HFF-Myc (cell line): ENCODE measurements at regions not wholly inside any gene's neighbourhood (a gene's known extent, or its start where the extent isn't known, plus 50 kb on each side); places are given as distances from the start of the nearest gene placed in this dataset.
"Not testable (repeated sequence)": the region's sequence is repeated elsewhere in the genome, so short reads cannot be mapped to it uniquely, and the experiment has no call there.

Source experiments
- DNase-seq: peaks from one replicate; pipeline ENCODE4 v3.0.0-alpha.2; 2011; ENCODE audit warnings: low read depth; ENCODE audit errors: extremely low read depth
- H3K4me3 ChIP-seq: replicated peaks from 2 replicates; pipeline ENCODE4 v1.5.1; 2011; ENCODE audit warnings: low read depth, mild to moderate bottlenecking, control low read depth, low read length
- TF ChIP-seq, protein P1 (sequence below): IDR thresholded peaks from 2 replicates; pipeline ENCODE4 v1.5.1; 2012; ENCODE audit warnings: mild to moderate bottlenecking, low read depth, low read length, control low read depth; ENCODE audit errors: missing control alignments

DNA sequence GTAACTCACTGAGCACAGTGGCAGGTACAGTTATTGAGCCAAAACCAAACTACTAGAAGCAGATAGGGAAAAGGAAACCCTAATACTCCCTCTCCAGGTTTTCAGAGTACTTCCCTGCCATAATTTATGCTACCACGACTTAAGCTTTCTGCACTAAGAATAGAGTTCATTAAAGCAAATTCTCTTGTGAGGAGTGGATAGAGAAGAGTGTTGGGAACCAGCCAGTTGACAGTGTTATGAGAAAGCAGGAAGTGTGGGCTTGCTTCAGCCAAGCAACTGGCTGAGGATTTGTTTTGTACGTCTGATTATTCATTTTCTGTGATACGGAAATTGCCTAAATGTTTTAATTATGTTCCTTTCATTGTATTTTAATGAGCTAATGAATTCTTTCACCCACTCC lies 280.5 kb downstream of the KIF20B start:
- TF ChIP-seq, protein P1, sequence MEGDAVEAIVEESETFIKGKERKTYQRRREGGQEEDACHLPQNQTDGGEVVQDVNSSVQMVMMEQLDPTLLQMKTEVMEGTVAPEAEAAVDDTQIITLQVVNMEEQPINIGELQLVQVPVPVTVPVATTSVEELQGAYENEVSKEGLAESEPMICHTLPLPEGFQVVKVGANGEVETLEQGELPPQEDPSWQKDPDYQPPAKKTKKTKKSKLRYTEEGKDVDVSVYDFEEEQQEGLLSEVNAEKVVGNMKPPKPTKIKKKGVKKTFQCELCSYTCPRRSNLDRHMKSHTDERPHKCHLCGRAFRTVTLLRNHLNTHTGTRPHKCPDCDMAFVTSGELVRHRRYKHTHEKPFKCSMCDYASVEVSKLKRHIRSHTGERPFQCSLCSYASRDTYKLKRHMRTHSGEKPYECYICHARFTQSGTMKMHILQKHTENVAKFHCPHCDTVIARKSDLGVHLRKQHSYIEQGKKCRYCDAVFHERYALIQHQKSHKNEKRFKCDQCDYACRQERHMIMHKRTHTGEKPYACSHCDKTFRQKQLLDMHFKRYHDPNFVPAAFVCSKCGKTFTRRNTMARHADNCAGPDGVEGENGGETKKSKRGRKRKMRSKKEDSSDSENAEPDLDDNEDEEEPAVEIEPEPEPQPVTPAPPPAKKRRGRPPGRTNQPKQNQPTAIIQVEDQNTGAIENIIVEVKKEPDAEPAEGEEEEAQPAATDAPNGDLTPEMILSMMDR, result no peak
- DNase-seq, result no peak
- H3K4me3 ChIP-seq, result no peak overlapping the region

DNA sequence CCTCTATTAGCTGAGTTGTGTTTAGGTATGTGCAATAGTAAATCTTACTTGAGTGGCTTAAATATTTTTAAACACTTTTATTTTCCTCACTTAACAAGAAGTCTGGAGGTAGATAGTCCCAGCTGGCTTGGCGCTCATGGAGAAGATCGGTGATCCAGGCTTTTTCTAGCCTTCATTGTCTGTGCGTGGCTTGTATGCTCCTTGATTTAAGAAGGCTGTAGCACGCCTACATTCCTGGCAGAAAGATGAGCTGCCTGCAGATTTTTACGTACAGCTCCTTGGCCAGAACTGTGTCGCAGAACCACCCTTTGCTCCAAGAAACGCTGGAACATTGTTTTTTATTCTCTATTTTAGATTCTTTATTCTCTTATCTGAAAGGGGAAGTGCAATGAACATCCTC lies 284.1 kb downstream of the KIF20B start:
- TF ChIP-seq, protein P1, result no peak
- no peak for DNase-seq
- H3K4me3 ChIP-seq, result no peak overlapping the region

DNA sequence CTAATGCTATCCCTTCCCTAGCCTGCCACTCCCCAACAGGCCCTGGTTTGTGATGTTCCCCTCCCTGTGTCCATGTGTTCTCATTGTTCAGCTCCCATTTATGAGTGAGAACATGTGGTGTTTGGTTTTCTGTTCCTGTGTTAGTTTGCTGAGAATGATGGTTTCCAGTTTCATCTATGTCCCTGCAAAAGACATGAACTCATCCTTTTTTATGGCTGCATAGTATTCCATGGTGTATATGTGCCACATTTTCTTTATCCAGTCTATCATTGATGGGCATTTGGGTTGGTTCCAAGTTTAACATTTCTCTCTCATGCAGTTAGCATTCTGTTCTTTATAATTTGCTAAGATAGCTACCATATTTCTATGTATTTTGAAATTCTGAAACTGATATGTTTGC lies 287.0 kb downstream of the KIF20B start:
- H3K4me3 ChIP-seq, DNase-seq: not testable (repeated sequence)

DNA sequence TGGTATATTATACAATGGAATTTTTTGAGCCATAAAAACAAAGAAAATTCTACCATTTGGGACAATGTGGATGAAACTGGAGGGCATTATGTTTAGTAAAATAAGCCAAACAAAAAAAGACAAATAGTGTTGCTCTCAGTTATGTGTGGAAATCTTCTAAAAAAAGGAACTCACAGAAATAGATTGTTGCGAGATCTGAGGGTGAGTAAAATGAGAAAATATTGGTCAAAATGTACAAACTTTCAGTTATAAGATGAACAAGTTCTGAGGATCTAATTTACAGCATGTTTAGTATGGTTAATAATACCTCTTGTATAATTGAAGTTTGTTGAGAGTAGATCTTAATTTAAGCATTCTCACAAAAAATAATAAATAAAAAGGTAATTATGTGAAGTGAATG lies 291.2 kb downstream of the KIF20B start:
- no peak for DNase-seq
- no peak overlapping the region for H3K4me3 ChIP-seq
- TF ChIP-seq, protein P1, result no peak

DNA sequence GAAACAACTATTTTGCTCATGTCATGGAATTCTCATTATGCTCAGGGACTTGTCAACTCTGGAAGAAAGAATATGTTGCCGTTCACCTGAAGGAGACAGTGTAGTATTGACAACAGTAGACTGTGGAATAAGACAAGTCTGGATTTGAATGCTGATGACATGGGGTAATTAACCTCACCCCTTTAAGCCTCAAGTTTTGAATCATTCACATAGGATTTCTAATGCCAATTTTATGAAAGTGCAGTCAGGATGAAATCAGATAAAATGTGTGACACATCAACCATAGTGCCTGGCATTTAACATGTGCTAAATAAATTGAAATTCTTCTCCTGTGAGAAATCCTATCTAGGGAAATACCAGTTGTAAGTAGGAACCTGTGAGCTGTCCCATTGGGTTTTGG lies 305.8 kb downstream of the KIF20B start:
- no peak overlapping the region for H3K4me3 ChIP-seq
- TF ChIP-seq, protein P1, result no peak
- no peak for DNase-seq

DNA sequence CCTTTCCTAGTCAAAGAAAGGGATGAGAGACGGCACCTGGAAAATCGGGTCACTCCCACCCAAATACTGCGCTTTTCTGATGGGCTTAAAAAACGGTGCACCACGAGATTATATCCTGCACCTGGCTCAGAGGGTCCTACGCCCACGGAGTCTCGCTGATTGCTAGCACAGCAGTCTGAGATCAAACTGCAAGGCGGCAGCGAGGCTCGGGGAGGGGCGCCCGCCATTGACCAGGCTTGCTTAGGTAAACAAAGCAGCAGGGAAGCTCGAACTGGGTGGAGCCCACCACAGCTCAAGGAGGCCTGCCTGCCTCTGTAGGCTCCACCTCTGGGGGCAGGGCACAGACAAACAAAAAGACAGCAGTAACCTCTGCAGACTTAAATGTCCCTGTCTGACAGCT lies 309.9 kb downstream of the KIF20B start:
- DNase-seq, H3K4me3 ChIP-seq: not testable (repeated sequence)

DNA sequence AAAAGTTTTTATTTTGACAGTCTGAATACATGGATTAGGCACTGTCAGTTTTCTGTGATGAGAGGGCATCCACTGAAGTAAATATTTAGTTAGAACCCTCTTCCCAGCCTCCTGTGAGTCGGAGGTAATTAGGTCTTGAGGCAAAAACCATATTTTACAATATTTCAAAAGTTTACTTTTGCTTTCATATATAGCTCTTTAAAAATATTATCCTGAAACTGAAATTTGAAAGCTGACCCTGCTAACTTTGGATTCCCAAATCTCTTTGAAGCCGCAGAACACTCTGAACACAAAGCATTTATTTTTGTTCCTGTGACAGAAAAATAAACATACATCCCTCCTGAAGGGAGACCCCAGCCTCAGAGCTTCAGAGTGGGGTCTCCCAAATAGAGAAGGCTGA lies 317.4 kb downstream of the KIF20B start:
- H3K4me3 ChIP-seq, result no peak overlapping the region
- TF ChIP-seq, protein P1, result no peak
- DNase-seq, result no peak

DNA sequence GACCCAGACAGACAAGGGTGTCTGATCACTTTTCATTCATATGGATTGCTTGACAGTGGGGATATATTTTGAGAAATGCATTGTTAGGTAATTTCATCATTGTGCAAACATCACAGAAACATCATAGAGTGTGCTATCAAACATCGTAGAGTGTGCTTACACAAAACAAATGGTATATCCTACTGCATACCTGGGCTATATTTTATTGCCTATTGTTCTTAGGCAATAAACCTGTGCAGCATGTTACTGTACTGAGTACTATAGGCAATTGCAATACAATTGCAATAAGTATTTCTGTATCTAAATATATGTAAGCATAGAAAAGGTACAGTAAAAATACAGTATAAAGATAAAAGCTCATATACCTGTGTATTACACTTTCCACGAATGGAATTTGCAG lies 319.1 kb downstream of the KIF20B start:
- no peak overlapping the region for H3K4me3 ChIP-seq
- TF ChIP-seq, protein P1, result no peak

More for the DNA sequence above, 319.1 kb downstream of the KIF20B start:
- no peak for DNase-seq
